Fibroblast of lung (primary cell): ENCODE measurements at regions not wholly inside any gene's neighbourhood (a gene's known extent, or its start where the extent isn't known, plus 50 kb on each side); places are given as distances from the start of the nearest gene placed in this dataset.

Source experiments
- EZH2 ChIP-seq: IDR thresholded peaks from 2 replicates; pipeline ENCODE4 v1.5.1; 2012; ENCODE audit warnings: low read length, control low read depth, mild to moderate bottlenecking; ENCODE audit errors: missing control alignments
- TF ChIP-seq, protein P1 (sequence below), 2 donors: IDR thresholded peaks in 1 of 2; conservative IDR thresholded peaks in 1 of 2; 1 replicate in 1 of 2; 2 replicates in 1 of 2; pipeline ENCODE4 v1.5.1; 2011 to 2012; ENCODE audit warnings: low read length in 2 of 2, control low read depth in 1 of 2, inconsistent platforms in 1 of 2, low read depth in 1 of 2, mild to moderate bottlenecking in 1 of 2

DNA sequence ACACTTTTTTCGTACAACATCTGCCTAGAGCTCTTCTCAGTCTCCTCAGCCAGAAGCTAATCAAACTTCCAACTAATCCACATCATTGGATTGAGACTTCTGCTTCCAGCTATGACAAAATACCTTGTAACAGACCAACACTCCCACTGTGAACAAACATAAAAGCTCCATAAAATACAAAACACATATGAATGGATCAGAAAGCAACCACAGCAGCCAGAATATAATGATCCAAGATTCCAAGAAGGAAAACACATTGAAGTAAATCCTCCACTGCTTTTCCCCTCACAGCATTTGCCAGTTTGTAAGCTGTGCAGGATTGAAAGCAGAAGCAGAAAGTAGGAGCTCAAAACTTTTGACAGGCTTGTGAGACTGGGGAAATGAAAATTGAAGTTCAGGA lies 863.2 kb downstream of the TUSC7 start:
- TF ChIP-seq, protein P1, sequence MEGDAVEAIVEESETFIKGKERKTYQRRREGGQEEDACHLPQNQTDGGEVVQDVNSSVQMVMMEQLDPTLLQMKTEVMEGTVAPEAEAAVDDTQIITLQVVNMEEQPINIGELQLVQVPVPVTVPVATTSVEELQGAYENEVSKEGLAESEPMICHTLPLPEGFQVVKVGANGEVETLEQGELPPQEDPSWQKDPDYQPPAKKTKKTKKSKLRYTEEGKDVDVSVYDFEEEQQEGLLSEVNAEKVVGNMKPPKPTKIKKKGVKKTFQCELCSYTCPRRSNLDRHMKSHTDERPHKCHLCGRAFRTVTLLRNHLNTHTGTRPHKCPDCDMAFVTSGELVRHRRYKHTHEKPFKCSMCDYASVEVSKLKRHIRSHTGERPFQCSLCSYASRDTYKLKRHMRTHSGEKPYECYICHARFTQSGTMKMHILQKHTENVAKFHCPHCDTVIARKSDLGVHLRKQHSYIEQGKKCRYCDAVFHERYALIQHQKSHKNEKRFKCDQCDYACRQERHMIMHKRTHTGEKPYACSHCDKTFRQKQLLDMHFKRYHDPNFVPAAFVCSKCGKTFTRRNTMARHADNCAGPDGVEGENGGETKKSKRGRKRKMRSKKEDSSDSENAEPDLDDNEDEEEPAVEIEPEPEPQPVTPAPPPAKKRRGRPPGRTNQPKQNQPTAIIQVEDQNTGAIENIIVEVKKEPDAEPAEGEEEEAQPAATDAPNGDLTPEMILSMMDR (conservative IDR thresholded peaks at IDR 0.05 in 1 of 2, IDR thresholded peaks at IDR 0.05 in 1 of 2; ENCODE audit: low read depth in 1 of 2, low read length in 2 of 2) = no peak
- TF ChIP-seq EZH2 = no peak
